GM19043 (cell line): ENCODE measurements at regions not wholly inside any gene's neighbourhood (a gene's known extent, or its start where the extent isn't known, plus 50 kb on each side); places are given as distances from the start of the nearest gene placed in this dataset.
"Not testable (repeated sequence)": the region's sequence is repeated elsewhere in the genome, so short reads cannot be mapped to it uniquely, and the experiment has no call there.

Experiments used
- ATAC-seq: cut with Tn5 transposase; IDR thresholded peaks from one replicate; pipeline ENCODE4 v1.9.1; 2021; ENCODE audit warnings: low read depth; ENCODE audit not compliant: unreplicated experiment

- ATAC-seq = no peak
Measured at GRCh38 chr13:81089371-81090157, 748.6 kb upstream of the SPRY2 start.

- ATAC-seq = no peak
Measured at GRCh38 chr13:81080911-81081454, 740.1 kb upstream of the SPRY2 start.

GRCh38 chr13:81078048-81078447 lies 737.1 kb upstream of the SPRY2 start:
- ATAC-seq = no peak

GRCh38 chr13:81069822-81070221 lies 728.9 kb upstream of the SPRY2 start:
- ATAC-seq = not testable (repeated sequence)

- no peak for ATAC-seq
Measured at GRCh38 chr13:81058916-81059290, 718.0 kb upstream of the SPRY2 start.

GRCh38 chr13:81058211-81058915 lies 717.4 kb upstream of the SPRY2 start:
- no peak for ATAC-seq

GRCh38 chr13:81051873-81052272 lies 710.9 kb upstream of the SPRY2 start:
- no peak for ATAC-seq

- no peak for ATAC-seq
Measured at GRCh38 chr13:81048026-81048461, 707.1 kb upstream of the SPRY2 start.

- ATAC-seq = no peak
Measured at GRCh38 chr13:81041761-81042160, 700.8 kb upstream of the SPRY2 start.

GRCh38 chr13:81031996-81032395 lies 691.1 kb upstream of the SPRY2 start:
- no peak for ATAC-seq

- ATAC-seq = no peak
Measured at GRCh38 chr13:81025091-81025490, 684.2 kb upstream of the SPRY2 start.

- no peak for ATAC-seq
Measured at GRCh38 chr13:81021284-81021840, 680.4 kb upstream of the SPRY2 start.

GRCh38 chr13:81020010-81020409 lies 679.1 kb upstream of the SPRY2 start:
- ATAC-seq = no peak

- ATAC-seq = no peak
Measured at GRCh38 chr13:81018936-81019335, 678.0 kb upstream of the SPRY2 start.

- peak; percentile 71 for ATAC-seq
Measured at GRCh38 chr13:81017513-81018152, 676.7 kb upstream of the SPRY2 start.

GRCh38 chr13:81012031-81012430 lies 671.1 kb upstream of the SPRY2 start:
- no peak for ATAC-seq

- no peak for ATAC-seq
Measured at GRCh38 chr13:81001828-81002385, 661.0 kb upstream of the SPRY2 start.

- not testable (repeated sequence) for ATAC-seq
Measured at GRCh38 chr13:80998603-80999002, 657.7 kb upstream of the SPRY2 start.

GRCh38 chr13:80989747-80990146 lies 648.8 kb upstream of the SPRY2 start:
- ATAC-seq = no peak

- ATAC-seq = no peak
Measured at GRCh38 chr13:80989241-80989640, 648.3 kb upstream of the SPRY2 start.
